ENCODE measurements at regions not wholly inside any gene's neighbourhood (a gene's known extent, or its start where the extent isn't known, plus 50 kb on each side); places are given as distances from the start of the nearest gene placed in this dataset.

GRCh38 chr2:105561401-105561800 is 162.6 kb upstream of the FHL2 start:
- TF ChIP-seq POLR2AphosphoS5 (IDR thresholded peaks at IDR 0.05; ENCODE audit: borderline replicate concordance, low read depth, low read length) = no peak
- no peak for TF ChIP-seq EZH2 (IDR thresholded peaks at IDR 0.05)
- TF ChIP-seq FOXP2 (optimal IDR thresholded peaks at IDR 0.05; ENCODE audit: control extremely low read depth, extremely low read length, insufficient read depth) = no peak

Measured in SK-N-MC (cell line).